PC-3 (cell line): ENCODE measurements at regions not wholly inside any gene's neighbourhood (a gene's known extent, or its start where the extent isn't known, plus 50 kb on each side); places are given as distances from the start of the nearest gene placed in this dataset.

Source experiments
- ATAC-seq: fragments of 200-7000 bp; cut with Tn5 transposase; 2 replicates; pipeline ENCODE4 v1.9.1; 2020; ENCODE audit warnings: mild to moderate bottlenecking, moderate library complexity
- BruUV-seq: library from RNA; stranded (reverse); fragments of 400-500 nt; replicated peaks from 2 replicates; lab custom pipeline; 2021; lab: Mats Ljungman, UMichigan
- CTCF ChIA-PET: fragments of 300-600 bp; sonication (Branson Sonifier 250); formaldehyde crosslinking; loops from one replicate; lab custom pipeline; 2022; ENCODE audit warnings: antibody characterized with exemption; lab: Charles Lee
- POLR2A ChIA-PET: fragments of 300-600 bp; sonication (Branson Sonifier 250); formaldehyde crosslinking; loops from one replicate; lab custom pipeline; 2022; ENCODE audit warnings: antibody characterized with exemption; ENCODE audit not compliant: unreplicated experiment; lab: Charles Lee
- DNase-seq: peaks from one replicate; pipeline ENCODE4 v3.0.0-alpha.2; 2015
- H2AFZ ChIP-seq: fragments of 300-600 bp; sonication (generic); 2 replicates; pipeline ENCODE4 v1.6.0; 2016; ENCODE audit warnings: antibody characterized with exemption, low read length
- H3F3A ChIP-seq: fragments of 300-600 bp; sonication (generic); one replicate; pipeline ENCODE4 v1.6.0; 2017; ENCODE audit warnings: antibody characterized with exemption, low read length, control low read depth, mild to moderate bottlenecking; ENCODE audit not compliant: unreplicated experiment
- H3K27ac ChIP-seq: fragments of 300-600 bp; sonication (generic); 2 replicates; pipeline ENCODE4 v1.5.1; 2016; ENCODE audit warnings: mild to moderate bottlenecking, low read length
- H3K27me3 ChIP-seq: fragments of 300-600 bp; sonication (generic); 2 replicates; pipeline ENCODE4 v1.6.1; 2016; ENCODE audit warnings: low read length, mixed read lengths
- H3K36me3 ChIP-seq: fragments of 300-600 bp; sonication (generic); 2 replicates; pipeline ENCODE4 v1.6.1; 2016; ENCODE audit warnings: low read depth, mixed run types, low read length, mixed read lengths
- H3K4me1 ChIP-seq: fragments of 300-600 bp; sonication (generic); 2 replicates; pipeline ENCODE4 v1.5.1; 2016; ENCODE audit warnings: low read length; ENCODE audit not compliant: insufficient read depth
- H3K4me2 ChIP-seq: fragments of 300-600 bp; sonication (generic); 2 replicates; pipeline ENCODE4 v1.6.0; 2016; ENCODE audit warnings: low read length
- H3K4me3 ChIP-seq: fragments of 300-600 bp; sonication (generic); 2 replicates; pipeline ENCODE4 v1.5.1; 2016; ENCODE audit warnings: mild to moderate bottlenecking, low read length, mixed read lengths
- H3K79me2 ChIP-seq: fragments of 300-600 bp; sonication (generic); 2 replicates; pipeline ENCODE4 v1.6.1; 2017; ENCODE audit warnings: low read length, mixed read lengths
- H3K9ac ChIP-seq: fragments of 300-600 bp; sonication (generic); 2 replicates; pipeline ENCODE4 v1.6.0; 2016; ENCODE audit warnings: mild to moderate bottlenecking, low read length
- H3K9me2 ChIP-seq: fragments of 300-600 bp; sonication (generic); replicated peaks from 2 replicates; pipeline ENCODE4 v1.6.1; 2016; ENCODE audit warnings: mixed run types, low read length, mixed read lengths
- H3K9me3 ChIP-seq: fragments of 300-600 bp; sonication (generic); 2 replicates; pipeline ENCODE4 v1.6.1; 2016; ENCODE audit warnings: low read length, mixed read lengths
- H4K20me1 ChIP-seq: fragments of 300-600 bp; sonication (generic); 2 replicates; pipeline ENCODE4 v1.6.1; 2016; ENCODE audit warnings: low read length, mixed read lengths
- CTCF ChIP-seq: fragments of 300-600 bp; sonication (generic); conservative IDR thresholded peaks from 2 replicates; pipeline ENCODE4 v1.5.1; 2017; ENCODE audit warnings: antibody characterized with exemption, low read depth, mild to moderate bottlenecking, low read length
- EZH2 ChIP-seq: fragments of 300-600 bp; sonication (generic); IDR thresholded peaks from one replicate; pipeline ENCODE4 v1.6.1; 2017; ENCODE audit warnings: antibody characterized with exemption, mild to moderate bottlenecking, low read length; ENCODE audit not compliant: unreplicated experiment
- EZH2phosphoT487 ChIP-seq: fragments of 300-600 bp; sonication (generic); IDR thresholded peaks from 2 replicates; pipeline ENCODE4 v1.6.1; 2018; ENCODE audit warnings: mild to moderate bottlenecking, antibody characterized with exemption, low read length, borderline replicate concordance
- intact Hi-C: fragments of 100-400 bp; cut with micrococcal nuclease; formaldehyde crosslinking; loops from 2 replicates; pipeline ENCODE4 v1.9.0; 2023

- ATAC-seq (no peak), DNase-seq (no peak)
- no peaks in the 10 kb centered on the region for H3K9me3 ChIP-seq
- H3K4me3 ChIP-seq: no peak overlapping the region
- H3K4me2 ChIP-seq: no peak overlapping the region
- no peak overlapping the region for H2AFZ ChIP-seq
- TF ChIP-seq EZH2phosphoT487 (no peak), EZH2 (no peak), CTCF (no peak)
- BruUV-seq: no TSS peak
- no peaks in the 10 kb centered on the region for H3K27me3 ChIP-seq
- no peaks in the 10 kb centered on the region for H3K4me1 ChIP-seq
- H4K20me1 ChIP-seq: no peaks in the 10 kb centered on the region
- H3K27ac ChIP-seq: no peak overlapping the region
- H3K79me2 ChIP-seq: no peaks in the 10 kb centered on the region
- no peak overlapping the region for H3K9ac ChIP-seq
- no peaks in the 10 kb centered on the region for H3F3A ChIP-seq
- H3K9me2 ChIP-seq: no peaks in the 10 kb centered on the region
- H3K36me3 ChIP-seq: no peaks in the 10 kb centered on the region
- POLR2A ChIA-PET: no interaction called here
- CTCF ChIA-PET: no interaction called here
- intact Hi-C loops: no loop called here
These were observed 206.2 kb upstream of the ADAMTS9 start for GRCh38 chr3:64894006-64894405.

GRCh38 chr3:64892671-64893309, 205.0 kb upstream of the ADAMTS9 start:
- H3K4me1 ChIP-seq: no peaks in the 10 kb centered on the region
- H4K20me1 ChIP-seq: no peaks in the 10 kb centered on the region
- no peaks in the 10 kb centered on the region for H3K9me3 ChIP-seq
- no TSS peak for BruUV-seq
- no peak overlapping the region for H2AFZ ChIP-seq
- H3K36me3 ChIP-seq: no peaks in the 10 kb centered on the region
- no peak for DNase-seq
- no peaks in the 10 kb centered on the region for H3K79me2 ChIP-seq
- H3K27me3 ChIP-seq: no peaks in the 10 kb centered on the region
- no peak for TF ChIP-seq EZH2
- TF ChIP-seq CTCF: no peak
- no peak for TF ChIP-seq EZH2phosphoT487
- ChIA-PET POLR2A (no interaction called here), CTCF (no interaction called here)
- ATAC-seq: no peak
- intact Hi-C loops: no loop called here
- no peaks in the 10 kb centered on the region for H3F3A ChIP-seq
- H3K9me2 ChIP-seq: no peaks in the 10 kb centered on the region
- H3K4me2 ChIP-seq: no peak overlapping the region
- H3K9ac ChIP-seq: no peak overlapping the region
- H3K27ac ChIP-seq: no peak overlapping the region
- H3K4me3 ChIP-seq: no peak overlapping the region

DNA sequence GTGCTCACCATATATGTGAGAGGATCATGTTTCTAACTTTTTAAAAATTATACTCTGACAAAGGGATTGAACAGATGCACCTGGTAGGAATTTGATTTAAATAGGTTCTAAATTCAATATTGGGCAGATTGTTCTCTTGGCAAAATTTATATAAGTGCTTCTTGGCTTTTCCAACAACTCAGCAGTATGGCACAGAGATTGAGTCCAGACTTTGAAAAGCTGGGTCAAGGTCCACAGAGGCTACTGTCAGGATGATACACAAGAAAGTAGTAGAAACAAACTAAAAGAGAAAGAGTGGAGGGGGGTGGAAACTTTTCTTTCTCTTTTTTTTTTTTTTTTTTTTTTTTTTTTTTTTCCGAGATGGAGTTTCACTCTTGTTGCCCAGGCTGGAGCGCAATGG, 203.2 kb upstream of the ADAMTS9 start:
- H3K4me3 ChIP-seq: no peak overlapping the region
- DNase-seq: no peak
- TF ChIP-seq EZH2 (no peak), EZH2phosphoT487 (no peak), CTCF (no peak)
- H3K79me2 ChIP-seq: no peaks in the 10 kb centered on the region
- no peaks in the 10 kb centered on the region for H3K4me1 ChIP-seq
- H3K27me3 ChIP-seq: no peaks in the 10 kb centered on the region
- H3K9ac ChIP-seq: no peak overlapping the region
- no TSS peak for BruUV-seq
- H3K36me3 ChIP-seq: no peaks in the 10 kb centered on the region
- no peak overlapping the region for H3K27ac ChIP-seq
- H2AFZ ChIP-seq: no peak overlapping the region
- intact Hi-C loops: no loop called here
- no peaks in the 10 kb centered on the region for H4K20me1 ChIP-seq
- no peaks in the 10 kb centered on the region for H3K9me3 ChIP-seq
- H3F3A ChIP-seq: no peaks in the 10 kb centered on the region
- H3K9me2 ChIP-seq: no peaks in the 10 kb centered on the region
- ChIA-PET CTCF (no interaction called here), POLR2A (no interaction called here)
- ATAC-seq: no peak
- no peak overlapping the region for H3K4me2 ChIP-seq
